Stimulated activated CD4-positive, alpha-beta T cell treated with anti-CD3 and anti-CD28 coated beads, Interleukin-2, amount 100 ng/mL, for 24 hours (primary cell): ENCODE measurements at regions not wholly inside any gene's neighbourhood (a gene's known extent, or its start where the extent isn't known, plus 50 kb on each side); places are given as distances from the start of the nearest gene placed in this dataset.
"Not testable (repeated sequence)": the region's sequence is repeated elsewhere in the genome, so short reads cannot be mapped to it uniquely, and the experiment has no call there.

Experiments
- DNase-seq, 2 donors: peaks; one replicate each; pipeline ENCODE4 v3.0.0-alpha.2; 2020

DNA sequence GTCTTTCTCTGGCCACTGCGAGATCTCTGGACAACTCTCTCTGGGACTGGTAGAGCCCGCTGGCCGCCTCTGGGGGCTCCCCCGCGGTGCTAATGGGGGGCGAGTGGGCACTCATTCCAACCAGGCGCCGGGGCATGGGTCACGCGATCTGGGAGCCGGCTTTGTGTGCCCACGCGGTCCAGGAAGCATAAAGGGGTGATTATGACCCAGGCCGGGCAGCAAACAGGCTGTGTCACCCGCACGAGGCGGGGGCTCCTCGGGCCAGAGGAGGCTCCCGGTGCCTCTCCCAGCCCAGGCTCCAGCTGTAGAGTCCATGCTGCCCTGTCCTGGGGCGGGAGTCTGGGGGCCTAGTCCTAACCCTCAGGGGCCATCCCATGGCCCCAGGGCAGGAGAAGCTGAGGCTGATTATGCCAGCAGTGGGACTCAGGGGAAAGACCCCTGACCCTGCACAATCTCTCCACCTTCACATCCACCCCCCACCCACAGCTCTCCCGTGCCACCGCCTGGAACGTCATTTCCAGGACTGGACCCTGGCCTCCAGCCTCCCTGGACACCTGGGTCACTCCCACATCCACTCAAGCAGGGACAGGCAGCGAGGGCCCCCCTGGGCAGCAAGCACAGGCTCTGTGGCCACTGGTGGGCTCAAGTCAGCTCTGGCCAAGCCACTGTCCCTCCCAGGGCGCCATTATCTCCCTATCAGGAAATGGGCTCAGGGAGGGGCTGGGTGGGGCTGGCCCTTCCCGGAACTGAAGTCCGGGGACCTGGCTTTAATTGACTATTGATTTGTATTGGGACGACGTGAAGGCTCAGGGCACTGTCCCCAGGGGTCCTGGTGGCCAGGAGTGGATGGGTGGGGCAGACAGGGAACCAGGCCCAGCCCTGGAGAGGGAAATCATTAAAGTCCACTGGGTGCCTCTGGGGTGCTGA is 50.0 kb downstream of the PTPRS start:
- no peak for DNase-seq

DNA sequence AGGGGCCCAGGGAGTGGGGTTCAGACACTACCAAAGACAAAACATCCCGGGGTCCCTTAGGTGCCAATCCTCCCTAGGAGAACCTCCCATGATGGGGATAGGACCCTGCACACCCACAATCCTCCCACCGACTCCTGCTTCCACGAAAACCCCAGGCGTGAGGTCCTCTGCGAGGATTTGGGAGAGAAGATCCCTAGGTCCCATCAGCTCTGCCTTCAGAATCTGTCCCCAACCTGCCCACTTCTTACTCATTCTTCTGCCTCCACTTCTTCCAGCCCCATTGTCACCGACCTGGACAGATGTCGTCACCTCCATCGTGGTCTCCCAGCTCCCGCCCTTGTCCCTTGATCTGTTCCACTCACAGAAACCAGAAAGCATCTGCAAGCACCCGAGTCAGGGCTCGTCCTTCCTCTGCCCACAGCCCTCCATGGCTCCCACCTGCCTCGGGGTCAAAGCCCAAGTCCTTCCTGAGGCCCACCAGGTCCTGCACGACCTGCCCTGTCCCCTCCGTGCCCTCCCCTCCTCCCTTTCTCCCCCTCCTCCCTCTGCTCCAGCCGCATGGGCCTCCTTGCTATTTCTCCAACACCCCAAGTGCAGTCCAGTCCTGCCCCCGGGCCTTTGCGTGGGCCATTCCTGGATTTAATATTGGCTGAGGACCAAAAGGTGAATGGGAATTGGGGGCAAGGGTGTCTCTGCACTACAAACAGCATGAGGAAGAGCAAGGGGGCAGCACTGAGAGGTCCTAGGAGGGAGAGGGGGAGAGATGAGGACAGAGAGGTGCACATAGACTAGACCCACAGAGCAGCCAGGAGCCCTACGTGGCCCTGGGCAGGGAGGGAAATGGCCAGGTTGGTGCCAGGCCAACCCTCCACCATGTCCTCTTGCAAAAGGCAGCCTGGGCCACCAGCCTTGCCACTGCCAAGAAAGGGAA is 51.3 kb downstream of the PTPRS start:
- DNase-seq, result no peak

GRCh38 chr19:5288347-5288739 is 52.3 kb downstream of the PTPRS start:
- no peak for DNase-seq

- no peak for DNase-seq
These were observed 53.5 kb downstream of the PTPRS start for GRCh38 chr19:5287066-5287465.

GRCh38 chr19:5286465-5287029 is 54.1 kb downstream of the PTPRS start:
- no peak for DNase-seq

GRCh38 chr19:5285955-5286354 is 54.7 kb downstream of the PTPRS start:
- DNase-seq, result no peak

DNA sequence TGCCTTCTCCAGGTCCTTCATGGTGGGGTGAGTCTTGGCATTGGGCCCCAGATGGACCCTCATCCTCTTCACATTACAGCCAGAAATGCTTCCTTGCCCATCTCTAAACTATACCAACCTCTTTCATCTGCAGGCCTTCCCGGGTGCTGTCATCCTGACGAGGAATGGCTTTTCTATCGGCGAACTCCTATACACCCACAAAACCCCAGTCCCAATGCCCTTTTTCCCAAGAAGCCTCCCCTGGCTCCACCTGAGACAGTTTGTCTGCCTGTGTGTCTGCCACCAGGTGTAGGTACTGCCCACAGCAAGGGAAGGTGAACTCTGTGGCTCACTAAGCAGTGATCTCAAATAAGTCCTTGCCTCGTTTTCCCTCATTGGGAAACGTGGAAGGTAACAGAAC is 55.3 kb downstream of the PTPRS start:
- DNase-seq, result no peak

DNA sequence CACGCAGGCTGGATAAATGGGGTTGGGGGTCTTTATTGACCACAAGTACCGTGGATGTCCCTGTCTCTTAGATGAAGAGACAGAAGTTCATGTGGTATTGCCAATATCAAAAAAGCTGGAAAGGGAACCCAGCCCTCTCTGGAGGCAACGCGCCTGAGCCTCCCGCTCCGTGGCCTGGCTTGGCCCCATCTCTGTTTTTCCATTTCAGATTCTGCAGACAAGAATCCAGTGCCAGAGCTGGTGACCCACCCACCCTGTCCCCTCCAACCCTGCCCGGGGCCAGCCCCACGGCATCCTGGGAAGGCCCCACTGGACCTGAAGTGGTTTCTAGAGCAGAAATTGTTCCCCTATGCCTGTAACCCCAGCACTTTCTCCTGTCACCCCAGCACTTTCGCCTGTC is 57.7 kb downstream of the PTPRS start:
- no peak for DNase-seq

- no peak for DNase-seq
These were observed 59.0 kb downstream of the PTPRS start for GRCh38 chr19:5281588-5281987.

DNA sequence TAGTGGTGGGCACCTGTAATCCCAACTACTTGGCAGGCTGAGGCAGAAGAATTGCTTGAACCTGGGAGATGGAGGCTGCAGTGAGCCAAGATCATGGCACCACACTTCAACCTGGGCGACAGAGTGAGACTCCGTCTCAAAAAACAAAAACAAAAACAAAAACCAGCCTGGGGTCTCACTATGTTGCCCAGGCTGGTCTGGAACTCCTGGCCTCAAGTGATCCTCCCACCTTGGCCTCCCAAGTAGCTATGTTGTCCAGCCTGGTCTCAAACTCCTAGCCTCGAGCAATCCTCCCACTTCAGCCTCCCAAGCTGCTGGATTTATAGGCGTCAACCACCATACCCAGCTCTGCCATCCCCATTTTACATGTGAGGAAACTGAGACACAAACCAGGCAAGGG is 64.9 kb downstream of the PTPRS start:
- not testable (repeated sequence) for DNase-seq

DNA sequence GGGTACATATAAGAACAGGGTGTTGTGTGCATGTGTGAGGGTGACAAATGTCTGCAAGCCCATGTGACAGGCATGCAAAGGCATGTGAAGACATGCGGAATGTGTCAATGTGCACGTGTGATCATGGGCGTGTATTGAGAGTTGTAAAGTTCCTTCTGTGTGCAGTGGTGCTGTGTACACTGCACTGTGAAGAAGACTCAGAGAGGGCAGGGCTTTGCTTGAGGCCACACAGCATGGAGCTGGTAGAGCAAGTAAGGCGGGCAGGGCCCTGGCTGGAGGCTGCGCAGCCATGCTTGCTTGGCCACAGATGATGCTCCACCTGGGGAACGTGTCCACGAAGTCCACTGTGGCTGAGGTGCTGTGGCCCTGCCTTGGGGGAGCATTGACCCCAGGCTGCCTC is 66.8 kb downstream of the PTPRS start:
- no peak for DNase-seq

DNA sequence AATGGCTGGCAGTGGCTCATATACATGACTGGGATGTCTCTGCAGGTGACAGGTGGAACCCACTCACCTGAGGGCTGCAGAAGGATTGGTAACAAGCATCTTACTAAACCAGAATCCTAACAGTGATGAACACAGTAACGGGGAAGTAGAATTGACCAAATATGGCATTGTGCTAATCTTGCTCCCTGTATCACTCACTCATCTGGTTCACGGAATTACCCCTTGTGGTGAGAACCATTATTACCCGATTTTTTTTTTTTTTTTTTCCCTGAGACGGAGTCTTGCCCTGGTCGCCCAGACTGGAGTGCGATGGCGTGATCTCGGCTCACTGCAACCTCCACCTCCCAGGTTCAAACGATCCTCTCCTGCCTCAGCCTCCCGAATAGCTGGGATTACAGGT is 69.5 kb downstream of the PTPRS start:
- no peak for DNase-seq

- no peak for DNase-seq
These were observed 70.7 kb downstream of the PTPRS start for GRCh38 chr19:5269926-5270325.

DNA sequence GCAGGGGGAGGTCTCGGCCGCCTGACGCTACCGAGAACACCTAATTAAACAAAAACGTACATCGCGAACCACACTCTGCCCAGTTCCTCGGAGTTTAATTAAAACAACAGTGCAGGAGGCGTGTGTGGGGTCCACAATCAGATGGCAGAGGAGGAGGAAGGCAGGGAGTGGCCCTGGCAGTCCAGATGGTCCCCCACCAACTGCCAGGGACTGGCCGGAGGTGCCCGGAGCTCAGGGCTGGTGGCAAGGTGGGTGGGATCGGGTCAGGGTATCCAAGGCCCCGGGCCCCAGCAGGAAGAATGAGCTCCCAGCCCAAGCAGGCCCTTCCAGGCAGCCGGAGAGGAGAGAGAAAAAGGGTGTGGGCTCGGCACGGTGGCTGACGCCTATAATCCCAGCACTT is 71.3 kb downstream of the PTPRS start:
- DNase-seq, result no peak

DNA sequence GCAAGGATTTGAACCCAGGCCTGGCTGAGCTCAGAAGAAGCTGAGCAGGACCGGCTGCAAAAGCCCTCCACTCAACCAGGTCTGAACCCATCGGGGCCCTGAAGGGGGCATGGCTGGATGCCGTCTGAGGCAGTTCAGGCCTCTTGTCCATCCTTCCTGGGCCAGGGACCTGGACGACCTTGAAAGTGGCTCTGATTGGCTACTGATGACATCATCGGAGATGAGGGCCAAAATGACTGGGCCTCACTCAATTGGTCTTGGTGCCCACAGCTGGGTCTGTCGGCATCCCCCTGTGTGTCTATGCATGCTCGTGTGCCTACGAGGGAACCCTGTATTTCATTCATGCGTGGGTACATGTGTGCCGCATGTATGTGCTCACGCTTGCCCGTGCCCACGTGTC is 71.8 kb downstream of the PTPRS start:
- DNase-seq, result no peak

DNA sequence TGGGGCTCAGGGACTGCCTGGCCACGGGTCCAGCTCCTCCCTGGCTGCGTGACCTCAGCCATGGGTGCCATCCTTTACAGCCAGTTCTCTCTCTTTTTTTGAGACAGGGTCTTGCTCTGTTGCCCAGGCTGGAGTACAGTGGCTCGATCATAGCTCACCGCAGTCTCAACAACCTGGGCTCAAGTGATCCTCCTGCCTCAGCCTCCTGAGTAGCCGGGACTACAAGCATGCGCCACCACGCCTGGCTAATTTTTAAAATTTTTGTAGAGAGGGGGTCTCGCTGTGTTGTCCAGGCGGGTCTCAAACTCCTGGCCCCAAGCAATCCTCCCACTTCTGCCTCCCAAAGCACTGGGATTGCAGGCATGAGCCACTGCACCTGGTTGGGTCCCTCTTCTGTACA is 75.4 kb downstream of the PTPRS start:
- DNase-seq, result no peak

DNA sequence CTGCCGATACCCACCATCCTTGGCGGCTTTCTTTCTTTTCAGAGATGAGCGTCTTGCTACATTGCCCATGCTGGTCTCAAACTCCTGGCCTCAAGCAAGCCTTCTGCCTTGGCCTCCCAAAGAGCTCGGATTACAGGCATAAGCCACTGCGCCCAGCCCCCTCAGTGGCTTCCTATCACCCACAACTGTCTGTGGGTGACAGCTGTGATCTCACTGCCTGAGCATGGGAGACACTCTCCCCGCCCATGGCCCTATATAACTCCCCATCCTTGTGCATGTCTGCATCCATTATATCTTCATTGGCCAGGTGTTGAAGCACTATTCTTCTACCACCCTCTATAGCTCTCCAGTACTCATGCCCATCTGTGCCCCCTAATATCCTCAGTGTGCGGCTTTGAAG is 76.2 kb downstream of the PTPRS start:
- DNase-seq, result no peak

- no peak for DNase-seq
These were observed 77.0 kb downstream of the PTPRS start for GRCh38 chr19:5263615-5264014.

GRCh38 chr19:5262721-5263120 is 77.9 kb downstream of the PTPRS start:
- no peak for DNase-seq

DNA sequence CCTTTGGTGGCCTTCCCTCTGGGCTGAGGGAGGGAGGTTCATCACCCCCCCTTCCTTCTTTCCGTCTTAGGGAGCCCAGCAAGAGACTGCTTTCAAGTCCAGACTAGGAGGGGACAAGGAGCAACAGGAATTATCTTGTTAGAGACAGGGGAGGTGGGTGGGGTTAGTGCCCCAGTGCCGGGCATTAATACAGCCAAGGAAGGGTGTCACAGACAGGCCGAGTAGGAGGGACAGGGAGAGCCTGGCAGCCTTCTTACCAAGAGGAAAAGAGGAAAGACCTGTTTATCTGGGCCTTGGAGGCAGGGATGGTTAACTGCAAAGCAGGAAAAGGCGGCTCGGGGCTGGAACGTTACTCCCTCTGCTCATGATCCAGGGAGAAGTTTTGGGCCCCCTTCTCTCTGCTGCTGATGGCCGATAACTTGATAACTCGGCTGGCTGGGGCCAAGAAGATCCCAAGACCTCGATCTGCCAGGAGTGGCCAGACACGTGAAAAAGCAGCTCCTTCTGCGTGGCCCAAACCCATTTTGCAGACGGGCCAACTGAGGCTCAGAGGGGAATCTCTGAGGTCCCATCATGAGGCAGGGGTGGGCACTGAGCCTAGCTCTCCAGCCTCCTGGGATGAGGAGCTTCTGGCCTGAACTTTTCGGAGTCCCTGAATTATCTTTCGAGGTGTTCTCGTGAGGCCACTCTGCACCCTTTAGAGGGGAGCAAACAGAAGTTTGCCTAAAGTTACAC is 79.3 kb downstream of the PTPRS start:
- no peak for DNase-seq

GRCh38 chr19:5260381-5260967 is 80.1 kb downstream of the PTPRS start:
- DNase-seq, result no peak

DNA sequence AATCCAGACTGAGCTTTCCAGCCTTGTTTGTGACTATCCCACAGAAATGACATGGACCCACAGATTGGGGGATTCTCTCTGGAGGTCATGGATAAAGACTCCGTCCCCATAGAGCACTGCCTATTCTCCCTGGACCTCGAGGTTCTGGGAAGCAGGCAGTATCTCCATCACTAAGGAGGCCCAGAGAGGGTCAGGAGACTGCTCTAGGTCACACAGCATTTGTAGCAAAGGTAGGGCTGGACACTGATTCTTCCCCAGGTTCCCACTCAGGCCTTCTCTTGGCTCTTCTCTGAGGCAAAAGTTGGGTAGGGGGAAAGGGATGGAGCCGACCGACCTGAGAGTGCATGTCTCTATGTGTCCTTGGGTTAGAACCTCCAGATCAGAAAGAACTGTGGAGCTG is 80.9 kb downstream of the PTPRS start:
- DNase-seq, result no peak
